ENCODE measurements at regions not wholly inside any gene's neighbourhood (a gene's known extent, or its start where the extent isn't known, plus 50 kb on each side); places are given as distances from the start of the nearest gene placed in this dataset.

DNA sequence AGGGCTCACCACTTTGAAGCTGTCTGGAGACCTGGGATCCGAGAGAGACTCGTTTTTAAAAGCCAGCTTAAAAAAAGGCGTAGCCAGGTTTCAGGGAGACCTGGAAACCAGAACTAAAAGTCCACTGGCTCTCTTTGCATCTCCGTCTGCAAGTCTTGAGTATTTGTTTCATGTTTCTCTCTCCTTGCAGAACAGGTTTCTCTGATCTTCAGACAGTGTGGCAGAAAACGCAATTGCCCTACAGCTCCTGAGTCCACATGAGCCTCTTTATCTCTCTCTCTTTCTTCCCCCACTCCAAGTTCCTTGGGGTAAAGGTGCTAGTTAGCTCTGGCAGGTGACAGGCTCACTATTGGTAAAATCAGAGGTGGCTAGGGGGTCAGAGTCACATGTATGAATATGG is 67.0 kb upstream of the AMPD3 start:
- DNase-seq, result no peak

DNA sequence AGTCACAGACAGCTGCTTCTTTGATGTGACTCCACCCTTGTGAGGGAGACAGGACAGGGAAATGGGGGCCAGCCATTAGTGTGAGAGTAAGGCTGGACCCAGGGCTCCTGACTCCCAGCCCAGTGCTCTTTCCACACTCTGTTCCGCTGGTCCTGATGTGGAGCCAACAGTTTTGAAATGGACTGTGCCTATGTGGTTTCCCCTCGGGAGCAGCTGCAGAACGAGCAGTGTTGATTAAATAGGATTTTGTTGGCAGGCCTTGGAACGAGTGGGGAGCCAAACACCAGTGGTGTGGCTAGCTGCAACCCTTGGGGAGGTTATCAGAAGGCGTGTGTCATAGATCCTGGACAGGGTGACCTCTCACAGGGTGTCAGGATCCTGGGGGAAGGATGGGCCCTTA is 66.5 kb upstream of the AMPD3 start:
- no peak for DNase-seq

DNA sequence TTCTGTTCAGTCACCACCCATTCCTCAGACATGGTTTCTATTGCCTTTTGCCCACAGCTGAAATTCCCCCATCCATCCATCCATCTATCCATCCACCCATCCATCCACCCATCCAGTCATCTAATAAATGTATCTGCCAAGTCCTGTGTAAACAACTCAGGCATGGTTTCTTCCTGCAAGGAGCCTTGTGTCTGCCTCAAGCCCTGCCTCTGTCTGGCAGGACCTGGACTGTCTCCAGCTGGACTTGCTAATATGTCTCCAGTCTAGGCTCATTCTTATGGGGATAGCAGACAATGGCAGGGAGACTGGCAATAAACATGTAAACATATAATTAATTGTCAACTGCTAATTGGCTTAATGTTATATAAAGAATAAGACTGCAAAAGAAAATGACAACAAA is 64.7 kb upstream of the AMPD3 start:
- DNase-seq, result no peak

DNA sequence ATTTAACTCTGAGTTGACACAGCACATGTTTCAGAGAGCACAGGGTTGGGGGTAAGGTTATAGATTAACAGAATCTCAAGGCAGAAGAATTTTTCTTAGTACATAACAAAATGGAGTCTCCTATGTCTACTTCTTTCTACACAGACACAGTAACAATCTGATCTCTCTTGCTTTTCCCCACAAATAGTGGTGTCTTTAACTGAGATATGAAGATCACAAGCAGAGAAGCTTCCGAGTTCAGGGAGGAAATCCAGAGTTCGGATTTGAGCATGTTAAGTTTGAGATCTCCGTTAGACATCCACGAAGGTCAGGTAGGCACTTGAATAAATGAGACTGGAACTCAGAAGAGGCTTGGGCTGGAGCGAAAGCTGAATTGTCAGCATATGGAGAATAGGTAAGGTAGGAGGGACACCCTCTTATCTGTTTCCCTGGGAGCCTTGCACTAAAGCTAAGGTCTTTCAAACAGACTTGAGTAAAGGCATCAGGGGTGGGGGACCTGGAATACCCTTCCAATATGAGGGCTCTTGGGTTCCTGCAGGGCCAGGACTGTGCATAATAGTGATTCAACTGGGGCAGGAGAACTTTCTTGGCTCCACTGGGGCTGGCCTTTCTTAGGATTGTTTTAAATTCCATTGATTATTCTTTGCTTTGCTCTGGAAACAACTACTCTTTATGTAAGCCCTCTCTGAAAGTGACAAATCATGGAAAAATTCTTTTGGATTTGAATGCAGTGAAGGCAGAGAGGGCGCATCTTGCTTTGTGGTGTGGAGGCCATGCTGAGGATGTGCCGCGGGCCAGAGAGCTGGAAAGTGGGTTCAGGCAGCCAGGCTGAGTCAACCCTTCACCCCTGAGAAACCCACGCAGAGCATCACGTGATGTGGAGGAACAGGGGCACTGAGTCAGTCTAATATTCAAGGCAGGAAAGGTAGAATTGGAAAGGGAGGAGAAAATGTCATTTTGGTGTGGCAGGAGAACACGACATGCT is 62.7 kb upstream of the AMPD3 start:
- no peak for DNase-seq

DNA sequence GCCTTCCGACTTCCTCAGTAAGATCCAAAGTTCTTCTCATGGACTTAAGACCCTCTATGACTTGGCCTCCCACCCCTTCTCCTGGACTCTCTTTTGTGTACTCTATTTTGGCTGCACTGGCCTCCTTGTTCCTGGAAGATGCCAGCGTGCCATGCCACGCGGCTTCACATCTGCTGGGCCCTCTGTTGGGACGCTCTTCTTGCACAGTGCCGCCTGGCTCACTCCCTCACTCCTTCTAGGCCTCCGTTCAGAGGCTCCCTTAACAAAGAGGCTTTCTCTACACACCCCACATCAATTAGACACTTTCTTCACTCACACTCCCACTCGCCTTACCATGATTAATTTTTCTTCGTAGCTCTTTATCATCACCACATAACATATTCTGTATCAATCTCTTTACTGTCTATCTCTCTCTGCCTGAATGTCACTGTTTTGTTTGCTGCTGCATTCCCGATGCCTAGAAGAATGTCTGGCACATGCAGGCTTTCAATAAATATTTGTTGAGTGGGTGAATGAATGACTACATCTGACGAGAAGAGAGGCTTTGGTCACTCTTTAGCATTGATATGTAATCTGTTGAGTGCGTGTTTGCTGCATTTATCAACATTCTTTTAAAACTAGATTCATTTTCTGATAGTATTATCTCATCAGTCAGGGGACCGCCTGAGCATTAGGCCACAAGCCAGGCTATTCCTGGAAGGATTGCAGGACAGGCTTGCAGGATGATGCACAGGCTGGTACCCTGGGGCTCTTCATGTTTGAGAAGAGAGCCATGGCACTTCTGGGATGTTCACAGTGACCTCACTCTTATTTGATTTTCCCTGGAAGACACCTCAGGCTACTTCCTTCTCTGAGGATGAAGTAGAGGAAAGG is 60.6 kb upstream of the AMPD3 start:
- no peak for DNase-seq

DNA sequence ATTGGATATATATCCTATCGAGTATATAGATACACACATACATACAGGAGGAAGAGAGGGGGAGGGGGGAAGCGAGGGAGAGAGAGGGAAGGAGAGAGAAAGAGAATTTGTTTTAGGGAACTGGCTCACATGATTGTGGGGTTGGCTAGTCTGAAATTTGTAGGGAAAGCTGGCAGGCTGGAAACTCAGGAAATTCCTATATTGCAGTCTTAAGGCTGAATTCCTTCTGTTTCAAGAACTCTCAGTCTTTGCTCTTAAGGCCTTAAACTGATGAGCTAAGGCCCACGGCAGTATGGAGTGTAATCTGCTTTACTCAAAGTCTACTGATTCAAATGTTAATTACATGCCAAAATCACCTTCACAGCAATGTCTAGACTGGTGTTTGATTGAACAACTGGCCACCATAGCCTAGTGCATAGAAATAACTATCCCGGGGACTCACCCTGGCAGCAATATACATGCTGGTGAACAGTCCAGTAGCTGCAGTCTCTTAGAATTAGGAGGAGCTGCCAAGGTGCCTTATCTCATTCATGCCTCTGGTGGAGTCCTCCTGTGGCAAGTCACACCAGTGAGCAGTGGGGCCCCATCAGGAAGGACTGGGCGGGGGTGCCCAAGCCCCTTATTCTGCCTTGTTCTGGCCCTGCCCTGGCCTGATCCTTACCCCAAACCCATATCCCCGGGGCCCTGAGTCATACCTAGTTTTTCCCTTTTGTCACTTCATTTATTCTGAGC is 59.7 kb upstream of the AMPD3 start:
- DNase-seq, result no peak

DNA sequence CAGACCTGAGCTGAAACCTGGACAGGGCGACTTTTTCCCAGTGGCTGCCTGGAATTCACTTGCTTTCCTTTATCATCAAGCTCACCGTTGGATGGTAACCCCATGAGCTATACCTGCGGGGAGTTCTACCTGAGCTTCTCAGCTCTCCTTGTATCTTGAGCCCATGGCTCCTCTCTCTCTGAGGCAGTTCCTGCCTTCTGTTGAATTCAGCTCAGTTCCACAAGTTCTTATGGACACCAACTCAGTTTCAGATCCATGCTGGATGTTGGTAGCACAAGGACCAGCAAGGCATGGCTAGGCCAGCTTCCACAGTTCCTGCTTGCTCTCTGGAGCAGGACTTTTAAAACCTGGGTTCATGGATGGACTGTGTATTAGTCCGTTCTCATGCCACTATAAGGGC is 58.3 kb upstream of the AMPD3 start:
- DNase-seq, result no peak

DNA sequence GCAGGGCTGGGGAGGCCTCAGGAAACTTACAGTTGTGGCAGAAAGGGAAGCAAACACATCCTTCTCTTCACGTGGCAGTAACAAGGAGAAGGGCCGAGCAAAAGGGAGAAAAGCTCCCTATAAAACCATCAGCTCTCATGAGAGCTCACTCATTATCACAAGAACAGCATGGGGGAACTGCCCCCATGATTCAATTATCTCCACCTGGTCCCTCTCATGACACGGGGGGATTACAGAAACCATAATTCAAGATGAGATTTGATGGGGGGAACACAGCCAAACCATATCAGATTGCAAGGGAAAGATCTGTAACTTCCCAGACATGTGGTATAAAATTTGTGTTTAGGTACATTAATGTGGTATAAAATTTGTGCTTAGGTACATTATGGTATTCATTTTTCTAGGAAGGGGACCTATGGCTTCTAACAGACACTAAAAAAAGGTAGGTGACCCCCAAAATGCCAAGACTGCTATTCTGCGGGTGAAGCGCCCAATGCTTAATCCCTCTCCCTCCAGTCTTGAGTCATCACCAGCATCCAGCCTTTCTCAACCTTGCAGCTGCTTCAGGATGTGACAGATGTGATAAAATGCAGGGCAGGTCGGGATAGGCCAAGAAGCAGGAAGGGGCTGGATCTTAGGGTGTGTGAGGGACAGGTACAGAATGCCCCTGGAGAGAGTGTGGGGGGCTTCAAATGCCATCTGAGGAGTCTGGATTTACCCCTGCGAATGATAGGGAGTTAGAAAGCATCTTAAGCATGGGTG is 57.7 kb upstream of the AMPD3 start:
- DNase-seq, result no peak

DNA sequence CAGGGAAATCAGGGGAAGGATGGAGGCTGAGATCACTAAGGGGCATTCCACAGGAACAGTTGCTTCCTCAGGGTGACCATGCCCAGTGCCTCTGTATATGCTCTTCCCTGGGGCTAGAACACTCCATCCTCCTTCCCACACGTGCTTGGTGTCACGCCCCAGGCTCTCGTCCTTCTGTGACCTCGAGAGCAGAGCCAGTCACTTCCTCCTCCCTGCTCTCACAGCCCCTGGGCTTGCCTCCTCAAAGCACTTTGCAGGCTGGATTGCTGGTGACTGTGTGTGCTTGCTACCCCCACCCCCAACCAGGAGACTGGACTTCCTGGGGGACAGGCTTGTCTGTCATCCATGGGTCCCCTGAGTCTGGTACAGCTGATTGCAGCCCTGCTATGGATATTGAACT is 56.5 kb upstream of the AMPD3 start:
- DNase-seq, result no peak

DNA sequence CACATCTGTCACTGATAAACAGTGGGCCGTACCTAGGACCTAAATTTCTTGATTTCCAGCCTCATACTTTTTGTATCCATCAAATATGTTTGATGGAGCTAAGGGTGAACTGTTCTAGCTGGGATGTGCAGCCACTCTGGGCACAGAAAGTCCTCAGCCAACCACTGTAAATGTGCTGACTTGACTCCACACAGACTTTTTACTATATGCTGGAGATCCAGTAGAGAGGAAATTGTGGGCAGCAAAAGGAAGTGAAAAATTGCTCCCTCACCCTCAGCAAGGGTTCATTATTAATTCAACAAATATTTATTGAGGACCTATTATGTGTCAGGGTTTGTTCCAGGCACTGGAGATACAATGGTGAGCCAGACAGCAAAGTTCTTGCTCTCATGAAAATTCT is 54.2 kb upstream of the AMPD3 start:
- DNase-seq, result no peak

DNA sequence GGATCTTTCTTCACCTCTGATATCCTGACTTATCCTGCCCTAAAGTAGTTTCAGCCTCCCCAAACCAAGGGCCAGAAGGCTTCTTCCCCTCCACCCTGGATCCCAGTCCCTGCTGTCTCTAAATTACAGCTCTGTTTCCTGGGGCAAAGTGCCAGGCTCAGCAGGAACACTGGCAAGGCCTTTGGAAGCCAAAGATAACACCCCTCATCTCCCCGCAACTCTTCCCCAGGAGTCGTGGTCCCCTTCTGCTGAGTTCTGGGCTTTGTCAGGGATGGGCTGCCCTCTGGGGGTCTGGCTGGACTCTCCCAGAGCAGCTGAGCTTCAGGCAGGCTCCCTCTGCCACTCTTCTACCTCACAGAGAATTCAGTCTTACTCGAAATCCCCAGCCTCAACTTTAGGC is 53.8 kb upstream of the AMPD3 start:
- no peak for DNase-seq

DNA sequence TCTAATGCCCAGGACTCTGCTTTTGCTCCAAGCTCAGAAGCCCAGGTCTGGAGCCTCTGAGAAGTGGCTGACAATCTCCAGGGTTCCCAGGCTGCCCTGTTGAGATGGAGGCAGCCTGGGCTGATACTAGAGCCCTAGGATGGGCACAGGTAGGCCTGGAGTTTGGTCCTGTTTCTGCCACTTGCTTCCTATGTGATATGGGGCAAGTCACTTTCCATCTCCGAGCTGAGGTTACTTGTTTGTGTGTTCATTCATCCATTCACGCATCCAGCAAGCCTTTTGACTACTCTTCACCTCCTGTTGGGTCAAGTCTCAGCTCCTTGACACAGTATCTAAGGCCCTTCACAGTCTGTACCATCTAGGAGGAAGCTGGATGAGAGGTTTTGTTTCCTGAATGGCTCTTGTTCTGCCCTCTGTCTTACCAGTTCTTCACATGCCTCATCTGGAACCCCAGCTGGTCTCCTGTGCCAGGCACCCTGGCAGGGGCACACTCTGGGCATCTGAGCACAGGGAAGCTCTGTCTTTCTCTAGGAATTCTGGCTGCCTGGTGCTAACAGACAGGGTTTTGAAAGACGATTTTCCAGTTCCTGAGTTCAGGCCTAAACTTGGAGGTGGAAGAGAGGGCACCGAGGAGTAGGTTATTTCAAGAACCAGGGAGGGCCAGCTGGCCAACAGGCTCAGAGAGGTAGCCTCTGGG is 53.2 kb upstream of the AMPD3 start:
- DNase-seq, result no peak

All from stimulated activated CD4-positive, alpha-beta T cell treated with anti-CD3 and anti-CD28 coated beads, Interleukin-4, amount 100 ng/mL, for 24 hours (primary cell).